PC-9 (cell line): ENCODE measurements at regions not wholly inside any gene's neighbourhood (a gene's known extent, or its start where the extent isn't known, plus 50 kb on each side); places are given as distances from the start of the nearest gene placed in this dataset.

Experiments used
- BruUV-seq: library from RNA; stranded (reverse); fragments of 400-500 nt; replicated peaks from 2 replicates; lab custom pipeline; 2021; lab: Mats Ljungman, UMichigan
- CTCF ChIA-PET: fragments of 300-600 bp; sonication (Branson Sonifier 250); formaldehyde crosslinking; loops from one replicate; lab custom pipeline; 2022; ENCODE audit warnings: antibody characterized with exemption; lab: Charles Lee
- POLR2A ChIA-PET: fragments of 300-600 bp; sonication (Branson Sonifier 250); formaldehyde crosslinking; loops from one replicate; lab custom pipeline; 2022; ENCODE audit warnings: antibody characterized with exemption; ENCODE audit not compliant: unreplicated experiment; lab: Charles Lee
- DNase-seq, 2 experiments: peaks; one replicate each; pipeline versions ENCODE4 v3.0.0 to v3.0.0-alpha.2; 2015 to 2022; ENCODE audit warnings: mixed read lengths in 1 of 2
- H2AFZ ChIP-seq: fragments of 200-600 bp; sonication (generic); 2 replicates; pipeline ENCODE4 v1.8.1; 2017; ENCODE audit warnings: antibody characterized with exemption
- H3F3A ChIP-seq: fragments of 200-600 bp; sonication (generic); 2 replicates; pipeline ENCODE4 v1.8.1; 2017; ENCODE audit warnings: antibody characterized with exemption, mild to moderate bottlenecking, low read depth; ENCODE audit not compliant: insufficient read depth
- H3K27ac ChIP-seq: fragments of 200-600 bp; sonication (generic); 2 replicates; pipeline ENCODE4 v1.6.1; 2016; ENCODE audit warnings: mixed run types
- H3K27me3 ChIP-seq: fragments of 200-600 bp; sonication (generic); 2 replicates; pipeline ENCODE4 v1.6.1; 2016; ENCODE audit warnings: low read depth, mixed run types; ENCODE audit not compliant: insufficient read depth
- H3K36me3 ChIP-seq: fragments of 200-600 bp; sonication (generic); 2 replicates; pipeline ENCODE4 v1.6.1; 2016; ENCODE audit warnings: low read depth, mixed run types
- H3K4me1 ChIP-seq: fragments of 200-600 bp; sonication (generic); replicated peaks from 2 replicates; pipeline ENCODE4 v1.6.1; 2016; ENCODE audit warnings: mixed run types; ENCODE audit not compliant: insufficient read depth
- H3K4me2 ChIP-seq: fragments of 200-600 bp; sonication (generic); 2 replicates; pipeline ENCODE4 v1.6.1; 2017; ENCODE audit warnings: mixed run types
- H3K4me3 ChIP-seq: fragments of 200-600 bp; sonication (generic); 2 replicates; pipeline ENCODE4 v1.6.1; 2016; ENCODE audit warnings: mixed run types
- H3K79me2 ChIP-seq: fragments of 200-600 bp; sonication (generic); 2 replicates; pipeline ENCODE4 v1.6.1; 2017; ENCODE audit warnings: low read depth, mixed run types
- H3K9me2 ChIP-seq: fragments of 200-600 bp; sonication (generic); 2 replicates; pipeline ENCODE4 v1.8.1; 2017; ENCODE audit warnings: mild to moderate bottlenecking; ENCODE audit not compliant: insufficient read depth
- H3K9me3 ChIP-seq: fragments of 200-600 bp; sonication (generic); 2 replicates; pipeline ENCODE4 v1.8.1; 2016; ENCODE audit warnings: low read depth; ENCODE audit not compliant: insufficient read depth
- H4K20me1 ChIP-seq: fragments of 200-600 bp; sonication (generic); 2 replicates; pipeline ENCODE4 v1.8.1; 2017; ENCODE audit not compliant: insufficient read depth
- EZH2 ChIP-seq: fragments of 200-600 bp; sonication (generic); IDR thresholded peaks from 2 replicates; pipeline ENCODE4 v1.8.0; 2017; ENCODE audit warnings: antibody characterized with exemption, low read depth
- intact Hi-C: fragments of 100-400 bp; cut with micrococcal nuclease; formaldehyde crosslinking; loops from one replicate; pipeline ENCODE4 v1.10.0; 2022; ENCODE audit not compliant: unreplicated experiment
- TF ChIP-seq, protein P1 (sequence below): fragments of 200-600 bp; sonication (generic); conservative IDR thresholded peaks from 2 replicates; pipeline ENCODE4 v1.6.1; 2017; ENCODE audit warnings: mixed run types, antibody characterized with exemption, mild to moderate bottlenecking, moderate library complexity

DNA sequence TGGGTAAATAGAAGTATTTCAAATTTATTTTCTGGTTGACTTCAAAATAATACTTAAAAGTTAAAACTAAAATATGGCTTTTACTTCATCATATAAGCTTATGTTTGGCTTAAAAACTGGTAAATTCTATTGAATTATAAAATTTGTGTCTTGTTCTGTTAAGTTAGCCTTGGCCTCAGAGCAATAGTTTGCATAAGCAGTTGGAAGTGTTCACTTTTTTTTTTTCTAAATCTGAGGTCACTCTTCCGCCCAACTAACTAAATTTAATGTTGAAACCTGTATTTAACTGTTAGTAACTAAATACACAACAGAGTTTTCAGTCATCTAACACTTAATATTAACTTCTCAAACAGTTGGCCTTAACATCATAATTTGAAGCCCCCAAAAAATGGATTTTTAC lies 871.7 kb upstream of the ADAMTS5 start:
- ChIA-PET CTCF (no interaction called here), POLR2A (no interaction called here)
- Histone ChIP-seq H3K27ac (no peak overlapping the region), H3K4me1 (no peaks in the 10 kb centered on the region), H3K4me3 (no peak overlapping the region), H3K9me2 (no peaks in the 10 kb centered on the region), H3K27me3 (no peaks in the 10 kb centered on the region), H3K36me3 (no peaks in the 10 kb centered on the region), H4K20me1 (no peaks in the 10 kb centered on the region), H3K79me2 (no peaks in the 10 kb centered on the region), H3K4me2 (no peak overlapping the region), H3K9me3 (no peaks in the 10 kb centered on the region), H3F3A (no peaks in the 10 kb centered on the region), H2AFZ (no peak overlapping the region)
- DNase-seq: no peak
- no peak for TF ChIP-seq EZH2
- TF ChIP-seq, protein P1, sequence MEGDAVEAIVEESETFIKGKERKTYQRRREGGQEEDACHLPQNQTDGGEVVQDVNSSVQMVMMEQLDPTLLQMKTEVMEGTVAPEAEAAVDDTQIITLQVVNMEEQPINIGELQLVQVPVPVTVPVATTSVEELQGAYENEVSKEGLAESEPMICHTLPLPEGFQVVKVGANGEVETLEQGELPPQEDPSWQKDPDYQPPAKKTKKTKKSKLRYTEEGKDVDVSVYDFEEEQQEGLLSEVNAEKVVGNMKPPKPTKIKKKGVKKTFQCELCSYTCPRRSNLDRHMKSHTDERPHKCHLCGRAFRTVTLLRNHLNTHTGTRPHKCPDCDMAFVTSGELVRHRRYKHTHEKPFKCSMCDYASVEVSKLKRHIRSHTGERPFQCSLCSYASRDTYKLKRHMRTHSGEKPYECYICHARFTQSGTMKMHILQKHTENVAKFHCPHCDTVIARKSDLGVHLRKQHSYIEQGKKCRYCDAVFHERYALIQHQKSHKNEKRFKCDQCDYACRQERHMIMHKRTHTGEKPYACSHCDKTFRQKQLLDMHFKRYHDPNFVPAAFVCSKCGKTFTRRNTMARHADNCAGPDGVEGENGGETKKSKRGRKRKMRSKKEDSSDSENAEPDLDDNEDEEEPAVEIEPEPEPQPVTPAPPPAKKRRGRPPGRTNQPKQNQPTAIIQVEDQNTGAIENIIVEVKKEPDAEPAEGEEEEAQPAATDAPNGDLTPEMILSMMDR: no peak
- intact Hi-C loops: no loop called here
- no TSS peak for BruUV-seq

DNA sequence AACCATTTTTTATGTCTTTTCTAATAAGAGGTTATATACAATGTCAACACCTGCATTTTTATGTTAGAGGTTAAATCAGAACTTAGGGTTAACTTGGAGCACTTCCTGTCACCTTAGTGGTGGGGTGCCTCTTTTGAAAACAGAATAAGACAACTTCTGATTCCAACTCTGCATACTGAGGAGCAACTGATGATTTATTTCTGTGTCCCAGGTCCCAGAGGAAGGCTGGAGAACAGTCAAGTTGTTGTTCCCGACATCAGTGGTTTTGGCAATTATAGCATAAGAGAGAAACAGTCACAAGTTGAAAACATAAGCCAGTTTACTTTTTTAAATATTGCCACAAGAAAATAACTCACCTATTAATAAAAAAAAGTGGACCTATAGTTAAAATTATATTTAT lies 871.0 kb upstream of the ADAMTS5 start:
- Histone ChIP-seq H3K27me3 (no peaks in the 10 kb centered on the region), H3K36me3 (no peaks in the 10 kb centered on the region), H3K9me3 (no peaks in the 10 kb centered on the region), H3K4me1 (no peaks in the 10 kb centered on the region), H3K9me2 (no peaks in the 10 kb centered on the region), H3K4me2 (no peak overlapping the region), H3K79me2 (no peaks in the 10 kb centered on the region), H4K20me1 (no peaks in the 10 kb centered on the region), H2AFZ (no peak overlapping the region), H3K4me3 (no peak overlapping the region), H3F3A (no peaks in the 10 kb centered on the region), H3K27ac (no peak overlapping the region)
- intact Hi-C loops: no loop called here
- no peak for DNase-seq
- no peak for TF ChIP-seq EZH2
- TF ChIP-seq, protein P1: no peak
- CTCF ChIA-PET: no interaction called here
- no TSS peak for BruUV-seq
- POLR2A ChIA-PET: no interaction called here

DNA sequence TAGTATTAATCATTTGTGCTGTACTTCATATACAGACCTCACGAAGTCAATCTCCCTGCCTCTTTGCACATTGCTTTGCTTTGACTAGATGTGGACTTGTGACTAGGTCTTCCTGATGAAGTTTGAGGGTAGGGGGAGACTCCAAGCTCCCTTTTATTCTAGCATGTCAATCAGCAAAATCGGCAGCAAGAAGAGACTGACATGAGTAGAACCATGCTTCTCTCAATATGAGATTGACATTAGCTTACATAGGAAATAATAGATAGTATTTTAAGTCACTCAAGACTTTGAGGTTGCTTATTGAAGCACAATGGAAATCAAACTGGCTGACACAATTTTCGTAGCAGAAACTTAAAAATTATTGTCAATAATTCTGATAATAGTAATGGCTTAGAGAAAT lies 866.4 kb upstream of the ADAMTS5 start:
- TF ChIP-seq EZH2: no peak
- TF ChIP-seq, protein P1: no peak
- intact Hi-C loops: no loop called here
- Histone ChIP-seq H3K9me3 (no peaks in the 10 kb centered on the region), H2AFZ (no peak overlapping the region), H4K20me1 (no peaks in the 10 kb centered on the region), H3K27ac (no peak overlapping the region), H3F3A (no peaks in the 10 kb centered on the region), H3K27me3 (no peaks in the 10 kb centered on the region), H3K79me2 (no peaks in the 10 kb centered on the region), H3K4me2 (no peak overlapping the region), H3K36me3 (no peaks in the 10 kb centered on the region), H3K4me3 (no peak overlapping the region), H3K4me1 (no peaks in the 10 kb centered on the region), H3K9me2 (no peaks in the 10 kb centered on the region)
- no TSS peak for BruUV-seq
- ChIA-PET CTCF (no interaction called here), POLR2A (no interaction called here)
- DNase-seq: no peak
